ENCODE measurements at regions not wholly inside any gene's neighbourhood (a gene's known extent, or its start where the extent isn't known, plus 50 kb on each side); places are given as distances from the start of the nearest gene placed in this dataset.

DNA sequence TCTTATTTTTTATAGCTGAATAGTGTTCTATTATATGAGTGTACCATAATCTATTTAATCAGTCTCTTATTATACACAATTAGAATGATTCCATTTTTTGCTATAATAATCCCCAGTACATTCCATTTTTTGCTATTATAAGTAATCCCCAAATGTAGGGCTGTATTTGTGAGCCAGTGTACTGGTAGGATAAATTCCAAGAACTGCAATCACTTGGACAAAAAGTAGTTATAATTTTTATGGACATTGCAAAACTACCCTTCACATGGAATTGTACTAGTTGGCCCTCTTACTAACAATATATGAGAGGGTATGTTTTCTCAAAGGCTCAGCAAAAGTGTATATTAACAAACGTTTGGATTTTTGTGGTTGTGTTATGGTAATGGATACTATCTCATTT, 481.7 kb upstream of the CLINT1 start:
- no peak for ATAC-seq
- Histone ChIP-seq H3K27me3 (no peaks in the 10 kb centered on the region), H3K27ac (no peak overlapping the region), H3K4me1 (no peaks in the 10 kb centered on the region), H3K4me3 (no peak overlapping the region), H3K9me3 (no peaks in the 10 kb centered on the region), H3K36me3 (replicated peaks in 1 of 2; ENCODE audit: insufficient read depth in 1 of 2, low read depth in 2 of 2) (no peaks in the 10 kb centered on the region)
- intact Hi-C loops (cut with DNase I): no loop called here
- 37 to 46% methylated on average over 1 of the region's 1 CpG for WGBS, 2 donors
- no peak for DNase-seq
- TF ChIP-seq, protein P1, sequence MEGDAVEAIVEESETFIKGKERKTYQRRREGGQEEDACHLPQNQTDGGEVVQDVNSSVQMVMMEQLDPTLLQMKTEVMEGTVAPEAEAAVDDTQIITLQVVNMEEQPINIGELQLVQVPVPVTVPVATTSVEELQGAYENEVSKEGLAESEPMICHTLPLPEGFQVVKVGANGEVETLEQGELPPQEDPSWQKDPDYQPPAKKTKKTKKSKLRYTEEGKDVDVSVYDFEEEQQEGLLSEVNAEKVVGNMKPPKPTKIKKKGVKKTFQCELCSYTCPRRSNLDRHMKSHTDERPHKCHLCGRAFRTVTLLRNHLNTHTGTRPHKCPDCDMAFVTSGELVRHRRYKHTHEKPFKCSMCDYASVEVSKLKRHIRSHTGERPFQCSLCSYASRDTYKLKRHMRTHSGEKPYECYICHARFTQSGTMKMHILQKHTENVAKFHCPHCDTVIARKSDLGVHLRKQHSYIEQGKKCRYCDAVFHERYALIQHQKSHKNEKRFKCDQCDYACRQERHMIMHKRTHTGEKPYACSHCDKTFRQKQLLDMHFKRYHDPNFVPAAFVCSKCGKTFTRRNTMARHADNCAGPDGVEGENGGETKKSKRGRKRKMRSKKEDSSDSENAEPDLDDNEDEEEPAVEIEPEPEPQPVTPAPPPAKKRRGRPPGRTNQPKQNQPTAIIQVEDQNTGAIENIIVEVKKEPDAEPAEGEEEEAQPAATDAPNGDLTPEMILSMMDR (IDR thresholded peaks at IDR 0.05): no peak
- TF ChIP-seq POLR2A (IDR thresholded peaks at IDR 0.05): no peak

DNA sequence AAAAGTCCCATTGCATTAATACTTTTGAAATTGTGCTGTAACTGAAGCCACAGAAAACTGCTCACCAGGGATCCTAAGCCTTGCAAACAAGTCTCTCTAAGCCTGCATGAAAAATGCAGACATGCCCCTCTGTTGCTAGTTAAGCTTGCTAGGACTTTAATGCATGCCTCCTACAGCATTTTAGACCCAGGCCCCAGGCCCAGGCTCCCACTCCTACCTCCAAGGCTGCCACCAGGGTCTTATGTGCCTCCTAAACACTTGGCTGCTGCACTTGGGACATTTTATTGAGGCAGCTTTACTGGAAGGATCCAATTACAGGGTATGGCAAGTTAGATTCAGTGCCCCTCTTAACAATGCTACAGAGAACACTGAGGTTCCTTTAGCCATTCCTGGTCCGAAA, 467.3 kb upstream of the CLINT1 start:
- TF ChIP-seq, protein P1 (IDR thresholded peaks at IDR 0.05): no peak
- no peak for TF ChIP-seq POLR2A (IDR thresholded peaks at IDR 0.05)

GRCh38 chr5:158324236-158324635, 465.3 kb upstream of the CLINT1 start:
- TF ChIP-seq POLR2A (IDR thresholded peaks at IDR 0.05): no peak
- TF ChIP-seq, protein P1 (IDR thresholded peaks at IDR 0.05): no peak
- intact Hi-C loops (cut with DNase I): no loop called here
- Histone ChIP-seq H3K36me3 (replicated peaks in 1 of 2; ENCODE audit: insufficient read depth in 1 of 2, low read depth in 2 of 2) (no peaks in the 10 kb centered on the region), H3K27ac (no peak overlapping the region), H3K9me3 (no peaks in the 10 kb centered on the region), H3K4me1 (no peaks in the 10 kb centered on the region), H3K4me3 (no peak overlapping the region), H3K27me3 (no peaks in the 10 kb centered on the region)
- ATAC-seq: no peak
- no peak for DNase-seq
- WGBS, 2 donors: 84 to 85% methylated on average over 3 of the region's 3 CpGs

More for the DNA sequence above, 467.3 kb upstream of the CLINT1 start:
- H3K4me3 ChIP-seq: no peak overlapping the region
- peaks cover 0 to 6% (median 0%) of the 10 kb centered on the region in 3 donors for H3K9me3 ChIP-seq
- no peak for ATAC-seq
- no peak for DNase-seq
- H3K27ac ChIP-seq: no peak overlapping the region
- H3K27me3 ChIP-seq: no peaks in the 10 kb centered on the region
- intact Hi-C loops (cut with DNase I): no loop called here
- no peaks in the 10 kb centered on the region for H3K36me3 ChIP-seq (replicated peaks in 1 of 2; ENCODE audit: insufficient read depth in 1 of 2, low read depth in 2 of 2)
- no peaks in the 10 kb centered on the region for H3K4me1 ChIP-seq
- WGBS, 2 donors: 85 to 91% methylated on average over 1 of the region's 1 CpG

GRCh38 chr5:158322620-158323019, 463.7 kb upstream of the CLINT1 start:
- WGBS, 2 donors: 68 to 89% methylated on average over 1 of the region's 1 CpG
- ATAC-seq: no peak
- H3K27me3 ChIP-seq: no peaks in the 10 kb centered on the region
- no peaks in the 10 kb centered on the region for H3K36me3 ChIP-seq (replicated peaks in 1 of 2; ENCODE audit: insufficient read depth in 1 of 2, low read depth in 2 of 2)
- no peak overlapping the region for H3K4me3 ChIP-seq
- H3K9me3 ChIP-seq: no peaks in the 10 kb centered on the region
- H3K4me1 ChIP-seq: no peaks in the 10 kb centered on the region
- TF ChIP-seq, protein P1 (IDR thresholded peaks at IDR 0.05): no peak
- TF ChIP-seq POLR2A (IDR thresholded peaks at IDR 0.05): no peak
- DNase-seq: no peak
- H3K27ac ChIP-seq: no peak overlapping the region
- intact Hi-C loops (cut with DNase I): no loop called here

GRCh38 chr5:158320934-158321333, 462.0 kb upstream of the CLINT1 start:
- 77% methylated on average over 5 of the region's 5 CpGs for WGBS, 2 donors
- intact Hi-C loops (cut with DNase I): no loop called here
- H3K4me1 ChIP-seq: no peaks in the 10 kb centered on the region

More at GRCh38 chr5:158320934-158321333, 462.0 kb upstream of the CLINT1 start:
- H3K4me3 ChIP-seq: no peak overlapping the region
- H3K36me3 ChIP-seq (replicated peaks in 1 of 2; ENCODE audit: insufficient read depth in 1 of 2, low read depth in 2 of 2): no peaks in the 10 kb centered on the region
- H3K9me3 ChIP-seq: no peaks in the 10 kb centered on the region
- DNase-seq (no peak), ATAC-seq (no peak)
- TF ChIP-seq POLR2A (IDR thresholded peaks at IDR 0.05): no peak
- TF ChIP-seq, protein P1 (IDR thresholded peaks at IDR 0.05): no peak
- no peak overlapping the region for H3K27ac ChIP-seq
- H3K27me3 ChIP-seq: no peaks in the 10 kb centered on the region
